GM23248 (cell line): ENCODE measurements at regions not wholly inside any gene's neighbourhood (a gene's known extent, or its start where the extent isn't known, plus 50 kb on each side); places are given as distances from the start of the nearest gene placed in this dataset.

Experiments
- EZH2 ChIP-seq: fragments of 200-600 bp; sonication (generic); IDR thresholded peaks from 2 replicates; pipeline ENCODE4 v1.6.1; 2018; ENCODE audit warnings: antibody characterized with exemption, mild to moderate bottlenecking; ENCODE audit not compliant: insufficient read depth, poor library complexity, severe bottlenecking
- EZH2phosphoT487 ChIP-seq: fragments of 200-600 bp; sonication (generic); IDR thresholded peaks from 2 replicates; pipeline ENCODE4 v1.6.1; 2018; ENCODE audit warnings: antibody characterized with exemption, moderate library complexity, mild to moderate bottlenecking, low read depth; ENCODE audit not compliant: insufficient read depth

- TF ChIP-seq EZH2phosphoT487 (no peak), EZH2 (no peak)
Observed at GRCh38 chr4:176989186-176989585, 196.5 kb upstream of the VEGFC start.
